MM.1S (cell line): ENCODE measurements at regions not wholly inside any gene's neighbourhood (a gene's known extent, or its start where the extent isn't known, plus 50 kb on each side); places are given as distances from the start of the nearest gene placed in this dataset.

Experiments
- EZH2 ChIP-seq: fragments of 300-600 bp; sonication (generic); optimal IDR thresholded peaks from 2 replicates; pipeline ENCODE3; 2017; ENCODE audit warnings: low read depth, mild to moderate bottlenecking, antibody characterized with exemption, low read length, mixed read lengths
- TF ChIP-seq, protein P1 (sequence below): fragments of 300-600 bp; sonication (generic); IDR thresholded peaks from 2 replicates; pipeline ENCODE4 v1.5.1; 2016; ENCODE audit warnings: antibody characterized with exemption, low read length, mixed read lengths

DNA sequence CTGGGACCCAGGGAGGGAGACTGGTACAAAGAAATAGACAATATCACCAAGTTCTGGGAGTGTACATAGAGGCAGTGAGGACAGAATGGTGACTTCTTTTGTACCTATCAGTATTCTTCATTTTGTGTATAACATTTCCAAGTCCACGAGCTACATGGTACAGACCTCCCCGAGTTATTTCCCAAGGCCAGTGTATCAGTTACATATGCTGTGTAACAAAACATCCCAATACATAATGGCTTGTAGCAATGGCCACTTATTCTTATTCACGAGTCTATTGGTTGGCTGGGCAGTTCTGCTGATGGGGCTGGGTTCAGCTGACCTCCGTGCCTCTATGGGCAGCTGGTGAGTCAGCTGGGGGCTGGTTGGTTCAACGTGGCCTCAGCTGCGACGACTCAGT, 98.7 kb upstream of the RFLNA start:
- TF ChIP-seq, protein P1, sequence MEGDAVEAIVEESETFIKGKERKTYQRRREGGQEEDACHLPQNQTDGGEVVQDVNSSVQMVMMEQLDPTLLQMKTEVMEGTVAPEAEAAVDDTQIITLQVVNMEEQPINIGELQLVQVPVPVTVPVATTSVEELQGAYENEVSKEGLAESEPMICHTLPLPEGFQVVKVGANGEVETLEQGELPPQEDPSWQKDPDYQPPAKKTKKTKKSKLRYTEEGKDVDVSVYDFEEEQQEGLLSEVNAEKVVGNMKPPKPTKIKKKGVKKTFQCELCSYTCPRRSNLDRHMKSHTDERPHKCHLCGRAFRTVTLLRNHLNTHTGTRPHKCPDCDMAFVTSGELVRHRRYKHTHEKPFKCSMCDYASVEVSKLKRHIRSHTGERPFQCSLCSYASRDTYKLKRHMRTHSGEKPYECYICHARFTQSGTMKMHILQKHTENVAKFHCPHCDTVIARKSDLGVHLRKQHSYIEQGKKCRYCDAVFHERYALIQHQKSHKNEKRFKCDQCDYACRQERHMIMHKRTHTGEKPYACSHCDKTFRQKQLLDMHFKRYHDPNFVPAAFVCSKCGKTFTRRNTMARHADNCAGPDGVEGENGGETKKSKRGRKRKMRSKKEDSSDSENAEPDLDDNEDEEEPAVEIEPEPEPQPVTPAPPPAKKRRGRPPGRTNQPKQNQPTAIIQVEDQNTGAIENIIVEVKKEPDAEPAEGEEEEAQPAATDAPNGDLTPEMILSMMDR = no peak
- TF ChIP-seq EZH2 = no peak
